OCI-LY3 (cell line): ENCODE measurements at regions not wholly inside any gene's neighbourhood (a gene's known extent, or its start where the extent isn't known, plus 50 kb on each side); places are given as distances from the start of the nearest gene placed in this dataset.
"Not testable (repeated sequence)": the region's sequence is repeated elsewhere in the genome, so short reads cannot be mapped to it uniquely, and the experiment has no call there.

Experiments
- CTCF ChIP-seq: fragments of 200-600, 300-600 bp; sonication (generic); IDR thresholded peaks from 2 replicates; pipeline ENCODE4 v1.5.1; 2014; ENCODE audit warnings: antibody characterized with exemption, low read length, low read depth
- EZH2phosphoT487 ChIP-seq: fragments of 200-600 bp; shearing (Covaris generic); IDR thresholded peaks from 2 replicates; pipeline ENCODE4 v1.6.1; 2018; ENCODE audit warnings: antibody characterized with exemption, mixed run types, low read depth

- not testable (repeated sequence) for TF ChIP-seq CTCF, EZH2phosphoT487
Measured at GRCh38 chr1:234808459-234808858, 198.5 kb upstream of the IRF2BP2 start.
